ENCODE measurements at regions not wholly inside any gene's neighbourhood (a gene's known extent, or its start where the extent isn't known, plus 50 kb on each side); places are given as distances from the start of the nearest gene placed in this dataset.

DNA sequence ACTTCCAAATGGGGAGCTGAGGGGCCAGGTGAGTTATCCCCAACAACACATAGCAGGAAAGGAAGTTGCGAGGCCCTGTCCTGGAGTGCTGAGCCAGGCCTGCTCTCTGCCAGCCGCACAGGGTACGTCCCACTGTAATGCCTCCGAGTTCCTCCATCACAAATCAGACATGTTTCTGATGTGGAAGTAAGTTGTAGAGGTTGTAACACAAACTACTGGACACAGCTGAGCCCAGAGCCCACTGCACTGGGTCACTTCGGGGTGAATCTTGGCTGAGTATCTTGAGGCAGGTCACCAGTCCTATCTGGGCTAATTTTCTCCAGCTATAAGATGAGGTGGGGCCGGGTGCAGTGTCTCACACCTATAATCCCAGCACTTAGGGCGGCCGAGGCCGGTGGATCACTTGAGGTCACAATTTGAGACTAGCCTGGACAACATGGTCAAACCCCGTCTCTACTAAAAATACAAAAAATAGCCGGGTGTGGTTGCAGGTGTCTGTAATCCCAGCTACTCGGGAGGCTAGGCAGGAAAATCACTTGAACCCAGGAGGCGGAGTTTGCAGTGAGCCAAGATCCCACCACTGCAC lies 100.8 kb upstream of the CDH5 start:
- no peak for DNase-seq

DNA sequence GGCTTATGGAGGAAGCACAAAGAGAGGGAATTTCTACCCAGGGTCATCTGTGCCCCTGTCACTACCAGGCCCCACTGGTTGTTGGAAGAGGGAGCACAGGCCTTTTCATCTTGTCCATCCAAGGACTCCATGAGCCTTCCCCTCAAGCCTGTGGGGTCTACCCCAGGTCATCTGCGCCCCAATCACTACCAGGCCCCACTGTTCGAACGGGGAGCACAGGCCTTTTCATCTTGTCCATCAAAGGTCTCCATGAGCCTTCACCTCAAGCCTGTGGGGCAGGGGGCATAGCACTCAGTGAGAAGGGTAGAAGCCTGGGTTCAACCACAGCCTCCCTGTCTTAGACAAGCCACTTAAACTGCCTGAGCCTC lies 101.5 kb upstream of the CDH5 start:
- no peak for DNase-seq

DNA sequence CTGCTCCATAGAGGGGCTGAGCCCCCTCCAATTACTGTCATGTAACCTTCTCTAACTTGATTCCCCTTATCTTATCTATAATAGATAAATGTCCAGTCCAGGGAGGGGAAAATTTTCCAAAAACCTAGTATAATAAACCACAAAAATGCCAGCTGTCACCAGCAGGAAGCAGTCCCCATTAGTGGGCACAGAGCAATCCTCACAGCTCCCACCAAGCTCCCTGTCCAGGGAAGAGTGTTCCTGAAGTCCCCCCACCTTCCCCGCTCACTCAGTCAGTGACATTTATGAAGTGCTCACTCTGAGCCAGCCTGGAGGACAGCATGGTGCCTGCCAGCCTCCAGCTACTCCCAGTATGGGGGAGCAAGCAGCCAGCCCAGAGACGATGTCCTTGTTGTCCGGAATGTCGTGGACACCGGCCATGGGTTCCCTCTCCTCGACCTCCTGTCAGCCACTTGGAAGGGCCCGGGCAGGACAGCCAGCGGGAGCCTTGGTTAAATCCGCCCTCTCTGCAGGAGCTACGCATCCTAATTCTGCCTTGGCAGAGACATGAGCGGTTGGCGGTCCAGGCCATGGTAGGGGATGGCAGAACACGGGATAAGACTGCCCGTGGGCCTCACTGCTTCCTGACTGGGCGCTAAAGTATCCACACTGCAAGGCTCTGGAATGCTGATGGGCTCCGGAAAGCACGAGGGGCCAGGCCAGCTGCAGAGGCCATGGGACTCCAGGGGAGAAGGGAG lies 102.0 kb upstream of the CDH5 start:
- no peak for DNase-seq

DNA sequence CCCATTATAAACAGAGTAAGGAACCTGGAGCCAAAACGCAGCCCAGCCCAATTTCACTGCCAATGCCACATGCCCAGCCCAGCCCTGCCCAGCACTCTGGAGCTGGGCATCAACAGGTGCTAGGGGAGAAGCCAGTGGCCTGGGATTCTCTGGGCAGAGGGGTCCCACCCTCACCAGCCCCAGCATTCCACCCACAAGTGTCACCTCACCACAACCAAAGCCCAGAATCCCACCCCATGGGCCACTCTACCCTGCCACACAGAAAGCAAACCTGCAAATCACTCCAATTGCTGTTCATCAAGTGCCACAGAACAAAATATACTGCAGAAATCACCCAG lies 102.5 kb upstream of the CDH5 start:
- no peak for DNase-seq

DNA sequence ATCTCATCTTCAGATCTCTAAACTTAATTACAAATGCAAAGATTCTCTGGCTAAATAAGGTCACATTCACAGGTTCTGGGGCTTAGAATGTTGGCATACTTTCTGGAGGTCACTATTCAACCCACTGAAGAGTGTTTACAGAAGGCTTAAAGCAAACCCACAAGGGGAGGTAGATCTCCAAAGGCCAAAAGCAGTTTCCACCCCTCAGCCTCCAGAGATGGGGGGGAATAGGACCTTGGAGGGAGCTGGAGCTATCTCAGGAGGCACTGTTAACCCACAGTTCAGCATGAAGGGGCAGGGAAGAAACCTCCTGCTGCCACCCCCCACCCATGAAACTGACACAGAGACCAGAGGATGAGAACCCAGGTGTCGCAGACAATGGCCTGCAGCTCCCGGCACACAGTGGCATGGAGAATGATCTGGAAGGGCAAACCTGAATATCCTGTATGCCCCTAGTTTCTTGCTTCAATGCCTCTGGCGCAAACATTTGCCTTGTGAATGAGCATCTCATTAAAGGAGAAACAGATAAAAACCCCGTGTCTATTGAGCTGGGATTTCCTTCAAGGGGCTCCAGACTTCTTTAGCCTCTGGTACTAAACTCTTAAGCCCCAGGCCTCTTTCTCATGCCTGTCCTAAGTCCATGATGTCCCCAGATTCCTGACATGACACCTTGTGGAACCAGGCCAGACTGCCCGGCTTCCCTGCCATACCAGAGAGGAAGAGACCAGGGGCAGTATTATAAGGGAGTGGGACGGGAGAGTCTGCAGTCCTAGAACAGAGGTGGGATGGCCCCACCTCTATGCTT lies 103.1 kb upstream of the CDH5 start:
- peak; percentile 33 for DNase-seq

DNA sequence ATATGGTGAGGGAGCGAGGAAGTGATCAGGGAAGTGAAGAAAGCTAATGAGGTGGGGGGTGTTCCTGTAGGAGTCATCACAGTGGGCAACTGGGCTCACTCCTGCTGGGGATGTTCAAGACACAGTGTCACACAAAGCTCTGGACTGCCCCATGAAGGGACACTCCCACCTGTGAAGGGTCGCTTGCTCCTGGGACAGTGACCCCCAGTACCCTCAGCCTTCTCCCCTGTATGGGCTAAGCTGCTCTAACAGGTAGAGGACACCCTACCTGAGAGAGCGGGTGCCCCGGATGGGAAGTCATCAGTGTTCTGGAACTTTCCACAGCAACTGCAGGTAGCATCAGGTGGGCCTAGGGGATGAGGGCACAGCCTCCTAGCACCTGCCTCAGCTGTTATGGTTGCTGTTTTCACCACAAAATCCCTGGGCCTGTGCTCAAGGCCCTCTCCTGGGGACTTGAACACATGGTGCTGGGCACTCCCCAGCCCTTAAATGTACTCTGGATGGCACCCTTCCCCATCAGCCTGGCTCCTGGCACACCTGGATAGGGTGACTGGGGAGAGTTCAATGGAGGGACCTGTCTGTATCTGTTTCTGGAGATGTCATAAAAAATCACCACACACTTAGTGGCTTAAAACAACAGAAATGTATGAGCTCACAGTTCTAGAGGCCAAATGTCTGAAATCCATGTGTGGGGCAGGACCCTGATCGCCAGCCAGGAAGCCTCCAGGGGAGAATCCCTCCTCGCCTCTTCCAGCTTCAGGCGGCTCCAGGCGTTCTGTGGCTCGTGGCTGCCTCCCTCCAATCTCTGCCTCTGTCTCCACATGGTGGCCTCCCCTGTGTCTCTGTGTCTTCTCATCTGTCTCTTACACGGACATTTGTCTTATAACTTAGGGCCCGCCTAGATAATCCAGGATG lies 104.0 kb upstream of the CDH5 start:
- DNase-seq = peak; percentile 67

DNA sequence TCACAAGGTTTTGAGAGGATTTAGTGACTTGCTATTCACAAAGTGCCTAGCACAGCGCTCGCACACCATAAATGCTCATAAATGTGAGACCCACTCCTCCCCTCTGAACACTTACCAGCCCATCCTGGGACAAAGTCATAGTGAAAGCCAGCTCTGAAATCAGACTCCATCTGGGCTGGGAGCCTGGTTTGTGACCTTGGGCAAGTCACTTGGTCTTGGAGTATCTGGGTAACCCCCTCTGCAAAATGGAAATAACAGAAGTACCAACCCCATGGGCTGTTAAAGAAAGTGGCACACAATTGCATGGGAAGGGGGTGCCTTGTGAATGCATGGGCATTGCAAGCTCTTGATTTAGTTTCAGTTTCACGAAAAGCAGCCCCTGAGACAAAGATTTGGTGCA lies 104.7 kb upstream of the CDH5 start:
- no peak for DNase-seq

DNA sequence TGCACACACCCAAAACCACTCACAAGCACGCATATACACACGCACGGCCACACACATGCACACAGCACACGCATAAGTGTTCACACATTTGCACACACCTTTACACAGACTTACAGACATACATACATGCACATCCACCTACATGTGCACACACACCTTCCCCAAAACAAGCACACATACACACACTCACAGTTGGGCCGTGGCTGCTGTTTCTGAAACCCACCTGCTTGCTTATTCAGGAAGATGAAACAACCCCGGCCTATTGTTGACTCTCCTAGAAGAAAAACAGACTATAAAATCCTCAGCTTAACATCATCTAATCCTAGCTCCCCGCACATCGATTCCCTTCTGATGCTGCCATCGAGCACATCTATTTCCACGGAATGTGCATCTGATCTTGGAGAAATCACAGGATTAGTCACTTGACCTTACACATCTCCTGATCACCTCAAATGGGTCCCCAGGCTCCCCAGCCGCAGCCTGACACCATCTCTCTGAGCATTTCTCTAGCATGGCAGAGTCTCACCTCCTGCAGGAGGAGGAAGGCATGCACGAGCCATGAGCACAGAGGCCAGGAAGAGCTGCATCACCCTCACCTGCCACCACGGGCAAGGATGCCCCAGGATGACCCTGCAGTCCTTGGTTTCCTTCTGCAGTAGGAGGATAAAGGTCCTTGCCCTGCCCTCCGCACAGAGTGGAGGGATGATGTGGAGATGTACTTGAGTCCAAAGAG lies 105.8 kb upstream of the CDH5 start:
- DNase-seq = no peak

DNA sequence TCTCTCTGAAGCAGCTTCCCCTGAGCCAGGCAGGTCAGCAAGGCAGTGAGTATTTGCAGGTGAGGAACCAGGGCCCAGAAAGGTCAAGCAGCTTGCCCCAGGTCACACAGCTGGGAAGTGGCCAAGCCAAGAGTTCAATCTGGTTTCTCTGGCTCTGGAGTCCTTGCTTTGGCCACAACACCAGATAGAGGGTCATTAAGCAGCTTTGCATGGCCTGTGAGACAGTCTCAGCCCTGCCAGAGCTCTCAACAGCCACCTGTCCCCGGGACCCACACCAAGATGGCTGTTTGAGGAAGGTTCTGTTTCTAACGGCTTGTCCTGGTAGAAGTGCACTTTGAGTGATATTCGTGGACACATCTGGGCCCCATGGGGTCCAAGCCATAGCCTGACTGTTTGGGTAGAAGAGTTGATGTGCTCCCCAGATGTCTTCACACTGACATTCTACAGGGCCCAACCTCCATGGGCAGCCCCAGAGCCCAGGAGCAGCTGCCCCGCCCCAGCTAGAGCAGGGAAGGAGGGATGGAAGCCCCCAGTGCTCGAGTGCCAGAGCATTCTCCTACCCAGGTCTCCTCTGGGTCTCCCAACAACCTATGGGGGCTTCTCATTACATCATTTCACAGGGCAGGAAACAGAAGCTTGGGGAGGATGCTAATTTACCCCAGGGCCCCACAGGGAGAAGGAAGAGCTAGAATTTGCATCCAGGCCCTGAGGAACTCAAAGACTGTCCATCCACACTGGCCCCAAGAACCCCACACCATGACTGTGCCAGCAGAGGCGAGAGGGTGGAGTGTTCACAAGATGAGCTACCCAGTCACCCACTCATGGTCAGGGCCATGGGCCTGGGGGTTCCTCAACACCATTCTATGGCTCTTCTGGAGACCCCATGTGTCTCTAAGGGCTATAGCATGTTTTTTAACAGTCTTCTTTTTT lies 107.3 kb upstream of the CDH5 start:
- DNase-seq = no peak

DNA sequence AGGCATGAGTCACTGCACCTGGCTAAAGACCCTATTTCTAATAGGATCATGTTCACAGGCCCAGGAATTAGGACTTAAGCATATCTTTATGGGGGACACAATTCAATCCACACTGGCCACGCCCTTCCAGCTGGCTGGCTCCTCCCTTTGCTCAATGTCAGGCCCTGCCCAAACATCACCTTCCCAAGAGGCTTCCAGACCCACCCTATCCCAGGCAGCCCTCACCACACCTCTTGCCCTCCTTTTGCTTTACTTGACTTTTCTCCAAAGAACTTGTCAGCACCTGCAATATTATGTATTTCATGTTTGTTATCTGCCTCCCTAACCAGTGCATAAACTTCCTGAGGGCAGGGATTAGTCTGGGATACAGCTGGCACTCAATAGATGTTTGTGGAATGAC lies 109.6 kb upstream of the CDH5 start:
- DNase-seq = no peak

DNA sequence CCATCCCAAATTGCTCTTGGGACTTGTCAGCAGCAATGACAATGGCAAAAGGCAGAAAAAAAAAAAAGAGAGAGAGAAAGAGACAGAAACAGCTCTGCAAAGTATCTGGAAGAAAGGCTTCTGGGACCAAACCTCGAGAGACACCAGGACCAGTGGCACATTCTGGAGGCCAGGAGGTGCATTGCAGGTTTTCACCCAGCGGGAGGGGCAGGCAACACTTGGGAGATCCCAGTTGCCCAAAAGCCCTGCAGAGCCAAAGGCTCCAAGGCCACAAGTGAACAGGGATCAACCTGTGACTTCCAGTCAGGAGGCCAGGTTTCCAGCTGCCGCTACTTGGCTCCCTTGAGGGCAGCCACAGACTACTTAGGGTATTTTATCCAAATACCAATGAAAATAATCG lies 110.8 kb upstream of the CDH5 start:
- no peak for DNase-seq

DNA sequence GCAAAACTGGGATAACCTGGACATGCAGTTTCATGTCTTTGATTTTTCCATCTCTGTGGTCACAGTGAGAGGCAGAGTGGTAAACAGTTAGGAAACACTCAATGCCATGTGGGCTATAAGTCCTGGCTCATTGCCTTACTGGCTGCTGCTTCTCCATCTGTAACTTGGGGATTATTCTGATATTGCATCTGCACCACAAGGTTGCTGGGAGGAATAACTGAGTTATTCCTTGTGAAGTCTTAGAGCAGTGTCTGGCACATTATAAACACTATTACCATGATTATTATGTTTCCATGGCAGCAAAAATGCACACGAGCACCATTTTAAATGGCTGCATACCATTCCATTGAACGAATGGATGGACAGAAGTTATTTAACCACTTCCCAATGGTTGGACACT lies 111.7 kb upstream of the CDH5 start:
- peak; percentile 24 for DNase-seq

DNA sequence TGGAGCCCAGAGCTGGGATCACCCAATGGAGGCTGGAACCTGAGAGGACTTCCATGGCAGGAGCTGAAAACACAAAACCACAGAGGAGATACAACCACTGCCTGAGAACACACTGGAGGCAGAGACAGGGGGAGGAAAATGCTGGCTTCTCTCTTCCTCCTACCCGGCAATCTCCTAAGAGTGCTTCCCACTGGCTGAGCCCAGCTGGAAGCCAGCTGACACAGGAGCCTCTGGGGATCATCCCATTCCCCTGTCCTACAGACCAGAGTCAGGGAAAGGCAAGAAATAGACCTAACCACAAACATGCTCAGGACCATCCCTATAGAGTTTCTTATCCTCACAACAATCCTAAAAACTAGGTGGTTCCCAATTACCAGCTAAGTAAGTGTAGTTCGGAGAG lies 112.4 kb upstream of the CDH5 start:
- DNase-seq = no peak

DNA sequence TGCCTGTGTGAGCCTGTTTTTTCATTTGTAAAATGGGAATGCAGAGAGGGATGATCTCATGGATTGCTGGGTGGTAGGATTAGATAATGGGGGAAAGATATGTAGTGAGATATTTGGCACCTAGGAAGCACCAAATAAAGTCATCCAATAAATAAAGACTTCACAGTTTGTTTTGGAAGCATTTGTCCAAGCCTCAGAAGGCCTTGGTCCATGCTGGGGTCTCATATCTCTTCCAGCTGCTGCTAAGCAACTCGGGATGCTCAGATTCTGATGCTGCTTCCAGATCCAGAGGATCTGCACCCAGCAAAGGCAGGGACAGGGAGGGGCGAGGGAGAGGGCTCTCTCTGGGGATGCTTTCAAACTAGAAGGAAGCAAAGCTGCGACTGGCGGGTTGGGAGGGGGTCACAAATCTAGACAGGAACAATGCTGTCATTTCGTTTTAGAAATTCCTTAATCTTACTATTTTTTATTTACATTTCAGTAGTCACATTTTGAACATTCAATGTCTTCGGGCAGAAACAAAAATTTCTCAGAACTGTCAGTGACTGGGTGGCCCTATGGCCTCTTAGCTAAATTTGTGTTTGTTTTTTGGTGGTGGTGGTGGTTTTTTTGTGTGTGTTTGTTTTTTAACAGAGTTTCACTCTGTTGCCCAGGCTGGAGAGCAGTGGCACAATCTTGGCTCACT lies 114.9 kb upstream of the CDH5 start:
- DNase-seq = no peak

DNA sequence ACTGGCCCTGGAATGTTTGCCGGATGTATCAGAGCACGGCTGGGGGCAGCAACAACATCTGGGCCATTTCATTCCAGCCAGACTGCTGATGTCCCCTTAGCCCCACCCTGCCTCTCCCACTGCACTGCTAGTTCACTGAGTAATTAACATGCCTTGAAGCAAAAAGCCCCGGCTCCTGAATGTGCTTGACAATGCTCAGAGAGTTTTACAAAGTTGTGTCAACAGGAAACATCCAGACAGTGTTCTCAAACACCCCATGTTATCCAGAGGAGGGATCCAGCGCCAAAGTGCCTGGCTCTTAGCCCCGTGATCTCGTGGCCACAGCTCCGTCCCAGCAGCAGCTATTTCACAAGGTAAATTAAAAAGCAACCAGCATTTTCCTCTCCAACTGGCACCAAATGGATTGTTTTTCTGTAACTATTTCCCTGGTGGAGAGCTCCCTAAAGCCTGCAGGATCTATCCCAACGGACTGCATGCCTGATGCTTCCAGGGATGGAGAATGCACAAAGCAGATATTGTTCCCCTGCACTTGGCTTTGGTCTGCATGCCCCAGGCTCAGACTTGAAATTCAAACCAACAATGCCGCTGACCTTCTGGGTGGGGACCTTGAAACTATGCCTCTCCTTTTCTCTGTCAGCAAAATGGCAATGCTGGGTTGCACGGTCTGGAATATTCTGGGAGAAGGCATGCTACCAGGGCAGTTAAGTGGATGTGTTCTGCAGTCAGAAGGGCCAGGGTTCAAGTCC lies 115.6 kb upstream of the CDH5 start:
- DNase-seq = peak; percentile 67

DNA sequence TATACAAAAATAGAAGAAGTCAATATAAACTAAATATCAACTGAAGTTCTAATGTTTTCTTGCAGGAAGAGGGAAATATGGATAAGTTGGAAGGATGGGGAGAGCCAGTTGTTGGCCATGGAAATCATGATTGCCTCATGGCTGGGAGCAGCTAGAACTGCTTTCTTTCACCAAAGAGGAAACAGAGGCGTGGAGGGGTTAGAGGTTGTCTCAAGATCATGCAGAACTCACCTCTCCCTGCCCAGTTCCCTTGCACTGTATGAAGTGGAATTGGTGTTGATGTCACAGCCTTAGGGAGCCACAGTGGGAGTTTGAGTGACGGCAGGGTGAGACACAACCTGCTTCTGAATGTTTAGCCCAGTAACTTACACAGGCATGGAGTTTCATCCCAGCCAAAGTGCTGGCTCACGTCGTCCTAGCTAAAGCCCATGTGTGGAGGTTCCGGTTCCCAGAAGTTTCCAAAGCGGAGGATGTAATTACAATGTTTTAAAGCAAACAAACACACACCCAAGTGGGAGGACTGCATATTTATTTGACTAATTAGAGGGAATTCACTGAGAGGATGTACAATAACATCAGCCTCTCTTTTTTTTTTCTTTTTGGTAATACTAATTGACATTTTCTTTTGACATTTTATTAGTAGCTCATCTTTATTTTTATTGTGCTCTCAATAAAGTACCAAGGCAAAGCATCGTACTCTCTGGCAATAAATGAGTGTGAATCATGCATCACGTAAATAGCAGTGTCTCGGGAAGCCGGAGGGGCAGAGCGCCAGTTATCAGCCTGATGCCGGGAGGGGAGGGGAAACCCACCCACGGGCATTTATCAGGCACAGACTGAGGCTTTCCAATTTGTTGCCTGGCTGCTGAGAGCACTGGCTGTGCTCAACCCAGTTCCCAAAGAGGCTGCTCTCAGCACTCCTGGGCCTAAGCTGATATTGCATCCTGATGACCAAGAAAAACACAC lies 118.7 kb upstream of the CDH5 start:
- peak; percentile 56 for DNase-seq

DNA sequence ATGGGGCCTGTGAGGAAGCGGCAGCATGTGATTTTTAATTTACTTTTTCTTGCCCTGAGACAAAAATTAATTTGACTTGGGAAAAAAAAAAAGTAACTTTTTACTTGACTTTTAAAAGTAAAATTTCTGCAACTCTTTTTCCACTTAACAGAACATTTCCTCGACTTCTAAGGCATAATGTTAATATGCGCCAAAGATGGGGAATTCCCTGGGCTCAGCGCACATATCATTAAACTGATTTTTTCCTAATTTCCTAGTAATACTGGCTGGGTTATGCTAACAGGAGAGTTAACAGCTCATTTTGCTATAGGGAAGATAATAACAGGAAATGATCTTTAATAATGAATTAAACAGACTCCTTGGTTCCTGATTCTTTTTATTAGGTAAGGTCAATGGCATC lies 120.6 kb upstream of the CDH5 start:
- no peak for DNase-seq

DNA sequence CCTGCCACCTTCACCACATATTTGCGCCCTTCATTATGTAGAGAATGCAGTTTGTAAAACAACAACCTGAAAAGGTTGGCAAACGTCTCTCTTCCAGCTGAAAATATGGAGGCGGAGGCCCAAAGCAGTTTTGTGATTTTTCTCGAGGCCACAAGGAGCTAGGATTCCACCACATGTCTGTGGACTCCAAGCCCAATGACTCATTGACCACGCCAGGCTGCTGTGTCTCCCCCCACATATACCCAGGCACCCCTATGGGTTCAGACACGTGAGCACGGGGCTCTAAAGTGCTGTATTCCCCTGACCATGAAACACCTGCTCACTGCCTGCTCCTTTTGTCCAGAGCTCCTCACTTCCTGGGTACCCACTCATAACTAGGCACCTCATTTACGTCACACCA lies 121.4 kb upstream of the CDH5 start:
- DNase-seq = no peak

All from tongue (tissue), 1 donor.